ENCODE measurements at regions not wholly inside any gene's neighbourhood (a gene's known extent, or its start where the extent isn't known, plus 50 kb on each side); places are given as distances from the start of the nearest gene placed in this dataset.

DNA sequence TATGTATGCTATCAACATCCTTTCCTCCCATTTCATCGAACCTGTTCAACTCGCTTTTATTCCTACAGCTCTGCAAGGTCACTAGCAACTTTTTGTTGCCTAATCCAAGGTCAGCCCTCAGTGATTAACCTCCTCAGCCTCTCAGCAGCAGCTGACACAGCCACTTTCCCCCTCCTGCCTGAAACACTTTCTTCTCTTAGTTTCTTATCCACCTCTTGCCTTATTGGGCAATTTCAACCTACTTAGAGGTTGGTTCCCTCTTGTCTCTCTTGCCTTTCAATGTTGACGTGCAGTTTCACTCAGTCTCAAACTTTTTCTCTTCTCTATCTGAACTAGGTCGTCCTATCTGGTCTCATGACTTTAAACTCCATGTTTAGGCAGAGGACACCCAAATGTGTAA is 156.3 kb downstream of the C1orf94 start:
- TF ChIP-seq, protein P1, sequence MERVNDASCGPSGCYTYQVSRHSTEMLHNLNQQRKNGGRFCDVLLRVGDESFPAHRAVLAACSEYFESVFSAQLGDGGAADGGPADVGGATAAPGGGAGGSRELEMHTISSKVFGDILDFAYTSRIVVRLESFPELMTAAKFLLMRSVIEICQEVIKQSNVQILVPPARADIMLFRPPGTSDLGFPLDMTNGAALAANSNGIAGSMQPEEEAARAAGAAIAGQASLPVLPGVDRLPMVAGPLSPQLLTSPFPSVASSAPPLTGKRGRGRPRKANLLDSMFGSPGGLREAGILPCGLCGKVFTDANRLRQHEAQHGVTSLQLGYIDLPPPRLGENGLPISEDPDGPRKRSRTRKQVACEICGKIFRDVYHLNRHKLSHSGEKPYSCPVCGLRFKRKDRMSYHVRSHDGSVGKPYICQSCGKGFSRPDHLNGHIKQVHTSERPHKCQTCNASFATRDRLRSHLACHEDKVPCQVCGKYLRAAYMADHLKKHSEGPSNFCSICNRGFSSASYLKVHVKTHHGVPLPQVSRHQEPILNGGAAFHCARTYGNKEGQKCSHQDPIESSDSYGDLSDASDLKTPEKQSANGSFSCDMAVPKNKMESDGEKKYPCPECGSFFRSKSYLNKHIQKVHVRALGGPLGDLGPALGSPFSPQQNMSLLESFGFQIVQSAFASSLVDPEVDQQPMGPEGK (CRISPR knock-in tag; IDR thresholded peaks at IDR 0.05; ENCODE audit: borderline replicate concordance): no peak
- no peak for TF ChIP-seq OSR1 (CRISPR knock-in tag; IDR thresholded peaks at IDR 0.05)
- no peak for TF ChIP-seq POU6F1 (CRISPR knock-in tag; IDR thresholded peaks at IDR 0.05; ENCODE audit: borderline replicate concordance, low read depth)
- no peak for TF ChIP-seq ARNTL (CRISPR knock-in tag; IDR thresholded peaks at IDR 0.05; ENCODE audit: borderline replicate concordance, low read depth)
- no peak for TF ChIP-seq ZFP3 (CRISPR knock-in tag; IDR thresholded peaks at IDR 0.05)
- TF ChIP-seq TOX (CRISPR knock-in tag; IDR thresholded peaks at IDR 0.05; ENCODE audit: borderline replicate concordance): no peak
- no peak for TF ChIP-seq CSDC2 (CRISPR knock-in tag; IDR thresholded peaks at IDR 0.05)
- TF ChIP-seq ZNF565 (CRISPR knock-in tag; conservative IDR thresholded peaks at IDR 0.05; ENCODE audit: low read depth): no peak
- no peak for TF ChIP-seq TCF4 (CRISPR knock-in tag; IDR thresholded peaks at IDR 0.05; ENCODE audit: borderline replicate concordance)
- TF ChIP-seq SNAI2 (CRISPR knock-in tag; IDR thresholded peaks at IDR 0.05): no peak
- TF ChIP-seq PPARA (CRISPR knock-in tag; IDR thresholded peaks at IDR 0.05; ENCODE audit: borderline replicate concordance): no peak
- no peak for TF ChIP-seq ESRRG (CRISPR knock-in tag; IDR thresholded peaks at IDR 0.05)
- no peak for TF ChIP-seq ZNF70 (CRISPR knock-in tag; IDR thresholded peaks at IDR 0.05)
- no peak for TF ChIP-seq GLIS3 (CRISPR knock-in tag; IDR thresholded peaks at IDR 0.05)
